Neural cell (in vitro differentiated cells): ENCODE measurements at regions not wholly inside any gene's neighbourhood (a gene's known extent, or its start where the extent isn't known, plus 50 kb on each side); places are given as distances from the start of the nearest gene placed in this dataset.

ENCODE experiments used
- H2AFZ ChIP-seq: fragments of 200-600, 300-800 bp; sonication (generic), shearing (Covaris generic); 2 replicates; pipeline ENCODE4 v1.6.0; 2014; ENCODE audit warnings: low read depth, mild to moderate bottlenecking, antibody characterized with exemption, low read length, moderate library complexity
- H3F3A ChIP-seq: fragments of 200-600 bp; shearing (Covaris generic); 2 replicates; pipeline ENCODE4 v1.6.1; 2016; ENCODE audit warnings: mild to moderate bottlenecking, moderate library complexity, mixed read lengths, antibody characterized with exemption, low read length; ENCODE audit not compliant: insufficient read depth, poor library complexity, severe bottlenecking
- H3K27ac ChIP-seq: fragments of 200-600, 300-800 bp; sonication (generic), shearing (Covaris generic); 2 replicates; pipeline ENCODE4 v1.5.1; 2014; ENCODE audit warnings: mild to moderate bottlenecking, low read length, moderate library complexity
- H3K27me3 ChIP-seq: fragments of 300-800, 200-600 bp; sonication (generic), shearing (Covaris generic); 2 replicates; pipeline ENCODE4 v1.6.0; 2014; ENCODE audit warnings: mild to moderate bottlenecking, low read depth, low read length, moderate library complexity; ENCODE audit not compliant: insufficient read depth
- H3K36me3 ChIP-seq: fragments of 300-800, 200-600 bp; sonication (generic), shearing (Covaris generic); 2 replicates; pipeline ENCODE4 v1.5.1; 2014; ENCODE audit warnings: mild to moderate bottlenecking, antibody characterized with exemption, low read length, moderate library complexity; ENCODE audit not compliant: insufficient read depth
- H3K4me2 ChIP-seq: fragments of 300-800, 200-600 bp; sonication (generic), shearing (Covaris generic); 2 replicates; pipeline ENCODE4 v1.6.0; 2014; ENCODE audit warnings: mild to moderate bottlenecking, low read length
- H3K4me3 ChIP-seq: fragments of 300-800, 200-600 bp; sonication (generic), shearing (Covaris generic); 2 replicates; pipeline ENCODE4 v1.5.1; 2014; ENCODE audit warnings: mild to moderate bottlenecking, low read length, moderate library complexity
- H3K79me2 ChIP-seq: fragments of 200-600 bp; shearing (Covaris generic); replicated peaks from 2 replicates; pipeline ENCODE4 v1.6.0; 2014; ENCODE audit warnings: mild to moderate bottlenecking, low read length, moderate library complexity; ENCODE audit not compliant: insufficient read depth
- H3K9ac ChIP-seq: fragments of 300-800, 200-600 bp; sonication (generic), shearing (Covaris generic); 2 replicates; pipeline ENCODE4 v1.6.1; 2016; ENCODE audit warnings: mild to moderate bottlenecking, low read length, mixed read lengths
- H3K9me2 ChIP-seq: fragments of 200-600 bp; shearing (Covaris generic); 2 replicates; pipeline ENCODE4 v1.6.1; 2016; ENCODE audit warnings: mild to moderate bottlenecking, low read length, mixed read lengths; ENCODE audit not compliant: insufficient read depth
- H3K9me3 ChIP-seq: fragments of 200-600, 300-800 bp; sonication (generic), shearing (Covaris generic); 2 replicates; pipeline ENCODE4 v1.6.1; 2016; ENCODE audit warnings: mild to moderate bottlenecking, mixed run types, low read length, moderate library complexity, mixed read lengths
- H4K20me1 ChIP-seq: fragments of 200-600 bp; shearing (Covaris generic); 2 replicates; pipeline ENCODE4 v1.6.1; 2016; ENCODE audit warnings: mild to moderate bottlenecking, mixed run types; ENCODE audit not compliant: insufficient read depth
- EP300 ChIP-seq: fragments of 450-650 bp; conservative IDR thresholded peaks from 2 replicates; pipeline ENCODE4 v1.6.1; 2014; ENCODE audit warnings: antibody characterized with exemption, mild to moderate bottlenecking, moderate library complexity; ENCODE audit not compliant: poor library complexity, severe bottlenecking
- EZH2 ChIP-seq: fragments of 200-600, 300-800 bp; shearing (Covaris generic), sonication (generic); IDR thresholded peaks from 2 replicates; pipeline ENCODE4 v1.6.1; 2014; ENCODE audit warnings: antibody characterized with exemption, low read length, borderline replicate concordance, mild to moderate bottlenecking; ENCODE audit not compliant: insufficient read depth, poor library complexity, severe bottlenecking
- MXI1 ChIP-seq: fragments of 450-650 bp; conservative IDR thresholded peaks from 2 replicates; pipeline ENCODE4 v1.6.1; 2014; ENCODE audit warnings: antibody characterized with exemption, mild to moderate bottlenecking; ENCODE audit not compliant: poor library complexity, severe bottlenecking
- POLR2AphosphoS5 ChIP-seq: IDR thresholded peaks from 2 replicates; pipeline ENCODE4 v1.6.1; 2012
- RAD21 ChIP-seq: fragments of 450-650 bp; conservative IDR thresholded peaks from 2 replicates; pipeline ENCODE4 v1.6.1; 2014; ENCODE audit warnings: antibody characterized with exemption, mild to moderate bottlenecking, moderate library complexity
- SMC3 ChIP-seq: fragments of 450-650 bp; conservative IDR thresholded peaks from 2 replicates; pipeline ENCODE4 v1.6.1; 2014; ENCODE audit warnings: antibody characterized with exemption, mild to moderate bottlenecking, moderate library complexity; ENCODE audit not compliant: poor library complexity
- TAF1 ChIP-seq: IDR thresholded peaks from 2 replicates; pipeline ENCODE4 v1.6.1; 2012; ENCODE audit warnings: low read depth
- TF ChIP-seq, protein P1 (sequence below): fragments of 450-650 bp; IDR thresholded peaks from 2 replicates; pipeline ENCODE4 v1.5.1; 2014; ENCODE audit warnings: antibody characterized with exemption, mild to moderate bottlenecking, moderate library complexity; ENCODE audit not compliant: poor library complexity, severe bottlenecking
- TF ChIP-seq, protein P2 (sequence below): IDR thresholded peaks from 2 replicates; pipeline ENCODE4 v1.6.1; 2012; ENCODE audit warnings: borderline replicate concordance

DNA sequence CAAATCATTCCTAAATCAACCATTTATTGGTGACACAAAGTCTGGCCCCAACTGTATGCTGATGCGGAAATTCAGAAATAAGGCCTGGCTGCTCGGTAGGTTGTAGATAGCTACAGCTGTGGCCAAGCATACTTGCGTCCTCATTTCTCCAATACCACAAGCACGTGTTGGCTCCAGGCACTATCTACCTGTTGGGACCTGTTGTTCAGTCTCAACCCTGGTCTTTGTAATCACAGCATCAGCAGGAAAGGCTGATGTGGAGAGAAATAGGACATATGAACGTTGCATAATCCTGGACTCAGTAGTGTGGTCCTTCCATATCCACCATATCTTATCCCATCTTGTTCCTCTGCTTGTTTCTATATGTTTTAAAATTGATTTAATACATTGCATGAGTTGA is 212.6 kb downstream of the PMAIP1 start:
- Histone ChIP-seq H3K9me2 (no peaks in the 10 kb centered on the region), H3K27ac (no peak overlapping the region), H3K79me2 (no peaks in the 10 kb centered on the region), H3K9ac (no peak overlapping the region), H3K4me3 (no peak overlapping the region), H3F3A (no peaks in the 10 kb centered on the region), H3K27me3 (no peaks in the 10 kb centered on the region), H3K4me2 (no peak overlapping the region), H2AFZ (no peak overlapping the region), H3K9me3 (no peaks in the 10 kb centered on the region), H4K20me1 (no peaks in the 10 kb centered on the region), H3K36me3 (no peaks in the 10 kb centered on the region)
- TF ChIP-seq MXI1 (no peak), EZH2 (no peak), EP300 (no peak), POLR2AphosphoS5 (no peak), SMC3 (no peak), TAF1 (no peak)
- TF ChIP-seq, protein P1, sequence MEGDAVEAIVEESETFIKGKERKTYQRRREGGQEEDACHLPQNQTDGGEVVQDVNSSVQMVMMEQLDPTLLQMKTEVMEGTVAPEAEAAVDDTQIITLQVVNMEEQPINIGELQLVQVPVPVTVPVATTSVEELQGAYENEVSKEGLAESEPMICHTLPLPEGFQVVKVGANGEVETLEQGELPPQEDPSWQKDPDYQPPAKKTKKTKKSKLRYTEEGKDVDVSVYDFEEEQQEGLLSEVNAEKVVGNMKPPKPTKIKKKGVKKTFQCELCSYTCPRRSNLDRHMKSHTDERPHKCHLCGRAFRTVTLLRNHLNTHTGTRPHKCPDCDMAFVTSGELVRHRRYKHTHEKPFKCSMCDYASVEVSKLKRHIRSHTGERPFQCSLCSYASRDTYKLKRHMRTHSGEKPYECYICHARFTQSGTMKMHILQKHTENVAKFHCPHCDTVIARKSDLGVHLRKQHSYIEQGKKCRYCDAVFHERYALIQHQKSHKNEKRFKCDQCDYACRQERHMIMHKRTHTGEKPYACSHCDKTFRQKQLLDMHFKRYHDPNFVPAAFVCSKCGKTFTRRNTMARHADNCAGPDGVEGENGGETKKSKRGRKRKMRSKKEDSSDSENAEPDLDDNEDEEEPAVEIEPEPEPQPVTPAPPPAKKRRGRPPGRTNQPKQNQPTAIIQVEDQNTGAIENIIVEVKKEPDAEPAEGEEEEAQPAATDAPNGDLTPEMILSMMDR: no peak
- TF ChIP-seq, protein P2, sequence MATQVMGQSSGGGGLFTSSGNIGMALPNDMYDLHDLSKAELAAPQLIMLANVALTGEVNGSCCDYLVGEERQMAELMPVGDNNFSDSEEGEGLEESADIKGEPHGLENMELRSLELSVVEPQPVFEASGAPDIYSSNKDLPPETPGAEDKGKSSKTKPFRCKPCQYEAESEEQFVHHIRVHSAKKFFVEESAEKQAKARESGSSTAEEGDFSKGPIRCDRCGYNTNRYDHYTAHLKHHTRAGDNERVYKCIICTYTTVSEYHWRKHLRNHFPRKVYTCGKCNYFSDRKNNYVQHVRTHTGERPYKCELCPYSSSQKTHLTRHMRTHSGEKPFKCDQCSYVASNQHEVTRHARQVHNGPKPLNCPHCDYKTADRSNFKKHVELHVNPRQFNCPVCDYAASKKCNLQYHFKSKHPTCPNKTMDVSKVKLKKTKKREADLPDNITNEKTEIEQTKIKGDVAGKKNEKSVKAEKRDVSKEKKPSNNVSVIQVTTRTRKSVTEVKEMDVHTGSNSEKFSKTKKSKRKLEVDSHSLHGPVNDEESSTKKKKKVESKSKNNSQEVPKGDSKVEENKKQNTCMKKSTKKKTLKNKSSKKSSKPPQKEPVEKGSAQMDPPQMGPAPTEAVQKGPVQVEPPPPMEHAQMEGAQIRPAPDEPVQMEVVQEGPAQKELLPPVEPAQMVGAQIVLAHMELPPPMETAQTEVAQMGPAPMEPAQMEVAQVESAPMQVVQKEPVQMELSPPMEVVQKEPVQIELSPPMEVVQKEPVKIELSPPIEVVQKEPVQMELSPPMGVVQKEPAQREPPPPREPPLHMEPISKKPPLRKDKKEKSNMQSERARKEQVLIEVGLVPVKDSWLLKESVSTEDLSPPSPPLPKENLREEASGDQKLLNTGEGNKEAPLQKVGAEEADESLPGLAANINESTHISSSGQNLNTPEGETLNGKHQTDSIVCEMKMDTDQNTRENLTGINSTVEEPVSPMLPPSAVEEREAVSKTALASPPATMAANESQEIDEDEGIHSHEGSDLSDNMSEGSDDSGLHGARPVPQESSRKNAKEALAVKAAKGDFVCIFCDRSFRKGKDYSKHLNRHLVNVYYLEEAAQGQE: no peak

DNA sequence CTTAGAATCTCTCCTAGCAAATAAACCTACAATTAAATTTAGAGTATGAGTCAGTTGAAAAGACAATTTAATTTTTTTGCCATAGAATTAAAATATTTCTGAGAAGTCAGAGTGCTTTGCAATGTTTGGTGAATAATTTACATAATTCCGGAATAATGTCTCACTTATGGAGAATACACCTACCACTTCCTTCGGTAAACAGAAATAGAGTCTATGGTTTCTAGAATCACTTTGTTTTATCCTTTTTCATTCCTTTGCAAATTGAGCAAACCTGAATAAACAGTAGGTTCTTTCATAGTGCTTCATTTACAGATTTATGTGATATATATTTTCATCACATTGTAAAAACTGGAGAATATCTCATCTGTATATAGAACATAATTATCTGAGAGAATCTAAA is 211.7 kb downstream of the PMAIP1 start:
- Histone ChIP-seq H3K9ac (no peak overlapping the region), H3K27me3 (no peaks in the 10 kb centered on the region), H3K79me2 (no peaks in the 10 kb centered on the region), H3K4me3 (no peak overlapping the region), H4K20me1 (no peaks in the 10 kb centered on the region), H2AFZ (no peak overlapping the region), H3K9me3 (no peaks in the 10 kb centered on the region), H3F3A (no peaks in the 10 kb centered on the region), H3K36me3 (no peaks in the 10 kb centered on the region), H3K27ac (no peak overlapping the region), H3K9me2 (no peaks in the 10 kb centered on the region), H3K4me2 (no peak overlapping the region)
- no peak for TF ChIP-seq RAD21
- no peak for TF ChIP-seq TAF1
- TF ChIP-seq, protein P2: no peak
- TF ChIP-seq SMC3: no peak
- TF ChIP-seq EZH2: no peak
- TF ChIP-seq, protein P1: no peak
- TF ChIP-seq EP300: no peak
